Kidney epithelial cell (primary cell): ENCODE measurements at regions not wholly inside any gene's neighbourhood (a gene's known extent, or its start where the extent isn't known, plus 50 kb on each side); places are given as distances from the start of the nearest gene placed in this dataset.
"Not testable (repeated sequence)": the region's sequence is repeated elsewhere in the genome, so short reads cannot be mapped to it uniquely, and the experiment has no call there.

ENCODE experiments used
- DNase-seq: peaks from one replicate; pipeline ENCODE4 v3.0.0-alpha.2; 2010; ENCODE audit warnings: low read depth
- H3K27me3 ChIP-seq: 2 replicates; pipeline ENCODE4 v1.6.0; 2011; ENCODE audit warnings: low read length; ENCODE audit not compliant: control insufficient read depth, insufficient read depth
- H3K36me3 ChIP-seq: 2 replicates; pipeline ENCODE4 v1.5.1; 2011; ENCODE audit warnings: low read length; ENCODE audit not compliant: control insufficient read depth, insufficient read depth
- H3K4me3 ChIP-seq: 2 replicates; pipeline ENCODE4 v1.5.1; 2011; ENCODE audit warnings: low read depth, mild to moderate bottlenecking, control low read depth, low read length
- TF ChIP-seq, protein P1 (sequence below): IDR thresholded peaks from 2 replicates; pipeline ENCODE4 v1.5.1; 2011; ENCODE audit warnings: mild to moderate bottlenecking, moderate library complexity, low read length, control low read depth, inconsistent platforms; ENCODE audit not compliant: insufficient read depth, poor library complexity, severe bottlenecking

DNA sequence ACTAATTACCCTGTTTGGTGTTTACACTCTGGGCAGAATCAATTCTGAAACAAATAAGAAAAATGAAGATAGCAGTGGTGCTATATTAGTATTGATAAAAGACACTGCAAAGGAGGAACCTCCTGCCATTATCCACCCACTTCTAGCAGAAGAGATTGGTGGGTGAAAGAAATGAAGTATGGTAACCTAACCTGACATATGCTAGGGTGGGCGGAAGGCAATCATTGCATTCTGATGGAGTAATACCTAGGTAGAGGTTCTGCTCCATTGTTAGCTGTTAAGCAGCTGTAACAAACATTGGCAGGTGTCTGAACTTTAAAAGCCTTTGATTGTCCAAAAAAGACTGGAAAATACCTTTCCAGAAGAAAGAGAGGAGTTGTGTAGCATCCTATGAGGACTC lies 95.9 kb downstream of the OTUD1 start:
- no peaks in the 10 kb centered on the region for H3K36me3 ChIP-seq
- DNase-seq = no peak
- TF ChIP-seq, protein P1, sequence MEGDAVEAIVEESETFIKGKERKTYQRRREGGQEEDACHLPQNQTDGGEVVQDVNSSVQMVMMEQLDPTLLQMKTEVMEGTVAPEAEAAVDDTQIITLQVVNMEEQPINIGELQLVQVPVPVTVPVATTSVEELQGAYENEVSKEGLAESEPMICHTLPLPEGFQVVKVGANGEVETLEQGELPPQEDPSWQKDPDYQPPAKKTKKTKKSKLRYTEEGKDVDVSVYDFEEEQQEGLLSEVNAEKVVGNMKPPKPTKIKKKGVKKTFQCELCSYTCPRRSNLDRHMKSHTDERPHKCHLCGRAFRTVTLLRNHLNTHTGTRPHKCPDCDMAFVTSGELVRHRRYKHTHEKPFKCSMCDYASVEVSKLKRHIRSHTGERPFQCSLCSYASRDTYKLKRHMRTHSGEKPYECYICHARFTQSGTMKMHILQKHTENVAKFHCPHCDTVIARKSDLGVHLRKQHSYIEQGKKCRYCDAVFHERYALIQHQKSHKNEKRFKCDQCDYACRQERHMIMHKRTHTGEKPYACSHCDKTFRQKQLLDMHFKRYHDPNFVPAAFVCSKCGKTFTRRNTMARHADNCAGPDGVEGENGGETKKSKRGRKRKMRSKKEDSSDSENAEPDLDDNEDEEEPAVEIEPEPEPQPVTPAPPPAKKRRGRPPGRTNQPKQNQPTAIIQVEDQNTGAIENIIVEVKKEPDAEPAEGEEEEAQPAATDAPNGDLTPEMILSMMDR = no peak
- no peak overlapping the region for H3K4me3 ChIP-seq
- no peaks in the 10 kb centered on the region for H3K27me3 ChIP-seq

DNA sequence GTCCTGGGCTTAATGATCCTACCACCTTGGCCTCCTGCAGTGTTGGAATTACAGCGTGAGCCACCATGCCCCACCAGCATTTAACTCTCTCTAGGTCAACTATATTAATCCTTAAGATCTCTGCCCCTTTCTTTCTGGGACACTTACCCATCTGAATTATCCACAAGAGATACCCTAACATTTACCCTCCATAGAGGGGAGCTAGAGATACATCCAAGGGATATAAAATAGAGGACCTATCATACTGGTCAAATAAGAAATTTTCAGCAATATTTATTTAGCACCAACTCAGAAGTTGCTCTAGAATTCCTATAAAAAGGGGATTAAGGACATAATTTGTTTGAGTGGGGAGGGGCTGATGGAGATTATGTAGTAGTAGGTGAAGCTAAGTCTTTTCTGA lies 96.5 kb downstream of the OTUD1 start:
- H3K36me3 ChIP-seq = no peaks in the 10 kb centered on the region
- no peak for DNase-seq
- TF ChIP-seq, protein P1 = no peak
- no peaks in the 10 kb centered on the region for H3K27me3 ChIP-seq
- no peak overlapping the region for H3K4me3 ChIP-seq

DNA sequence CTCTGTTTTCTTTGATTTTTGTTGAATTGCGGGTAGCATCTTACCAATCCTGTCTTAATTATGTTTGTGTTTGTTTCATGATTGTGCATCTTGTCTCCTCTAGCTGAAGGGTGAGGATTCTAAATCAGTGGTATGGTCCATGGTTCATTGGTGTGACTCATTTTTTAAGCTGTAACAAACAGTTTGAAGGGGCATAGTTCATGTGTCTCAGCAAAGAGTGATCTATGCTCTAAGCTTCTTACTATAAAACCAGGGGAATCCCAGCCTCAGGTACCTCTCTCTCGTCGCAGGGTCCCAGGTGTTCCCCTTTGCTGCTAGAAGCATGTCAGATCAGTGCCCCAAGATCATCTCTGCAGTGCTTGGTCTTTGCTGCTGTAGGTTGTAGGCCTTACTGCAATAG lies 100.1 kb downstream of the OTUD1 start:
- no peaks in the 10 kb centered on the region for H3K27me3 ChIP-seq
- DNase-seq = no peak
- no peak overlapping the region for H3K4me3 ChIP-seq
- no peaks in the 10 kb centered on the region for H3K36me3 ChIP-seq
- TF ChIP-seq, protein P1 = no peak

DNA sequence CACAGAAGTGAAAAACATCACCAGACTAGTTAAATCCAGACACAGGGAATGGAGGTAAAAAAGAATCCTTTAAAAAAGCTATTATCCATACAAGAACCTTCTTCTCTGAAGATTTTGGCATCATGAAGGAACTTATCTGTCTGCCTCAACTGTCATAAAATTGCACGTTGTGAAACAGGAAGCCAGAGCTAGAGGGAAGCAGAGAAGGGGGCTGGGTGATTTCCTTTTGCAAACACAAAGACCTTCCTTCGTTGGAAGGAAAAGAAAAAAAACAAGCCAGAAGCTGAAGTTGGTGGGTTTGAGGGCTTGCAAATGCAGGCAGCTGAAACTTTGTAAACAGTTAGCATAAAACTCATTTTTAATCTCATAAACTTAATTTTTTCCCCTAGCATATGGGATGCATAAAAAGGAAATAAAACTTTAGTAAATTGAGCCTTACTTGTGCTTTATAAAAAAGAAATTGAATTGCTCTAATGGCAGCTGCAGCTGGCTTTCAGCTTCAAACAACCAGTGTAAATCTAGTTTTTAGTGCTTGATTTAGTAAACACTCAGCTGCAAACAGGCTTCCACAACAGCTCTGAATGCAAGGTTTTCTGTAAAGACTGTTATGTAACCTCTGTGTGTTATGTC lies 101.6 kb downstream of the OTUD1 start:
- H3K4me3 ChIP-seq = no peak overlapping the region
- no peak for DNase-seq
- H3K27me3 ChIP-seq = no peaks in the 10 kb centered on the region
- H3K36me3 ChIP-seq = no peaks in the 10 kb centered on the region
- TF ChIP-seq, protein P1 = no peak

DNA sequence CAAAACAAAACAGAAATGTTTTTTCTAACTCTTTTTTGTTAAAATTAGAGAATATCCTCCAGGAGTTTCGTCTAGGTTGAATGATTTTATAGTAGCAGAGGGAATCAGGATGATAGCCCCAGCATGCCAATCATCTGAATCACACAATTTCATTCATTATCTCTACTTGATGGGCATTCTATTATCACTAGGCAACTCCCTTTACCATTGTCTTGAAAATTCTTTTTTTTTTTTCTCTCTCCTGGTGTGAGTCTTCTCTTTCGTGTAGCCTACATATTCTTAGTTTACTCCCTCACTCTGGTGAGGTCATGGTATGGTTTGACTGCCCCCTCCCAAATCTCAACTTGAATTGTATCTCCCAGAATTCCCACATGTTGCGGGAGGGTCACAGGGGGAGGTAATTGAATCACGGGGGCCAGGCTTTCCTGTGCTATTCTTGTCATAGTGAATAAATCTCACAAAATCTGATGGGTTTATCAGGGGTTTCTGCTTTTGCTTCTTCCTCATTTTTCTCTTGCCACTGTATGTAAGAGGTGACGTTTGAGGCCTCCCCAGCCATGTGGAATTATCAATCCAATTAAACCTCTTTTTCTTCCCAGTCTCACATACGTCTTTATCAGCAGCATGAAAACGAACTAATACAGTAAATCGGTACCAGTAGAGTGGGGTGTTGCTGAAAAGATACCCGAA lies 105.0 kb downstream of the OTUD1 start:
- Histone ChIP-seq H3K36me3 (no peaks in the 10 kb centered on the region), H3K27me3 (no peaks in the 10 kb centered on the region), H3K4me3 (no peak overlapping the region)
- DNase-seq = no peak
- TF ChIP-seq, protein P1 = no peak

DNA sequence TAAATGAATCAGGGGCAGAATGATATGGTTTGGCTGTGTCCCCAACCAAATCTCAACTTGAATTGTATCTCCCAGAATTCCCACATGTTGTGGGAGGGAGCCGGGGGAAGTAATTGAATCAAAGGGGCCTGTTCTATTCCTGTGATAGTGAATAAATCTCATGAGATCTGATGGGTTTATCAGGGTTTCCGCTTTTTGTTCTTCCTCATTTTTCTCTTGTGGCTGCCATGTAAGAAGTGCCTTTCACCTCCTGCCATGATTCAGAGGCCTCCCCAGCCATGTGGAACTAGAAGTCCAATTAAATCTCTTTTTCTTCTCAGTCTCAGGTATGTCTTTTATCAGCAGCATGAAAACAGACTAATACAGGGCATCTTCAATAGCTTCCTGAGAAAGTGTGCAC lies 107.0 kb downstream of the OTUD1 start:
- not testable (repeated sequence) for H3K27me3 ChIP-seq, DNase-seq, H3K4me3 ChIP-seq, H3K36me3 ChIP-seq
